HAP-1 (cell line): ENCODE measurements at regions not wholly inside any gene's neighbourhood (a gene's known extent, or its start where the extent isn't known, plus 50 kb on each side); places are given as distances from the start of the nearest gene placed in this dataset.

Experiments used
- DNase-seq, 2 experiments: peaks; one replicate each; pipeline ENCODE4 v3.0.0-alpha.2; 2016 to 2020; ENCODE audit warnings: low spot score in 2 of 2
- H3K27me3 ChIP-seq: fragments of 250-450 bp; sonication (Bioruptor Pico); 2 replicates; pipeline ENCODE4 v1.5.1; 2020; ENCODE audit warnings: low read depth, mild to moderate bottlenecking, moderate library complexity
- H3K36me3 ChIP-seq: fragments of 250-450 bp; sonication (Bioruptor Pico); replicated peaks from 2 replicates; pipeline ENCODE4 v1.5.1; 2020; ENCODE audit warnings: mild to moderate bottlenecking
- H3K4me1 ChIP-seq: fragments of 250-450 bp; sonication (Bioruptor Pico); 2 replicates; pipeline ENCODE4 v1.5.1; 2020; ENCODE audit warnings: mild to moderate bottlenecking
- H3K4me3 ChIP-seq: fragments of 250-450 bp; sonication (Bioruptor Pico); 2 replicates; pipeline ENCODE4 v1.5.1; 2020; ENCODE audit warnings: mild to moderate bottlenecking, moderate library complexity
- H3K9me3 ChIP-seq: fragments of 250-450 bp; sonication (Bioruptor Pico); 2 replicates; pipeline ENCODE4 v1.5.1; 2020; ENCODE audit warnings: mild to moderate bottlenecking, moderate library complexity
- in situ Hi-C: fragments of 300-500 bp; cut with MboI; formaldehyde crosslinking; loops from 3 replicates; pipeline ENCODE4 v1.14.3; 2020; ENCODE audit warnings: low sequenced_read_pairs, inconsistent platforms, mixed read lengths

DNA sequence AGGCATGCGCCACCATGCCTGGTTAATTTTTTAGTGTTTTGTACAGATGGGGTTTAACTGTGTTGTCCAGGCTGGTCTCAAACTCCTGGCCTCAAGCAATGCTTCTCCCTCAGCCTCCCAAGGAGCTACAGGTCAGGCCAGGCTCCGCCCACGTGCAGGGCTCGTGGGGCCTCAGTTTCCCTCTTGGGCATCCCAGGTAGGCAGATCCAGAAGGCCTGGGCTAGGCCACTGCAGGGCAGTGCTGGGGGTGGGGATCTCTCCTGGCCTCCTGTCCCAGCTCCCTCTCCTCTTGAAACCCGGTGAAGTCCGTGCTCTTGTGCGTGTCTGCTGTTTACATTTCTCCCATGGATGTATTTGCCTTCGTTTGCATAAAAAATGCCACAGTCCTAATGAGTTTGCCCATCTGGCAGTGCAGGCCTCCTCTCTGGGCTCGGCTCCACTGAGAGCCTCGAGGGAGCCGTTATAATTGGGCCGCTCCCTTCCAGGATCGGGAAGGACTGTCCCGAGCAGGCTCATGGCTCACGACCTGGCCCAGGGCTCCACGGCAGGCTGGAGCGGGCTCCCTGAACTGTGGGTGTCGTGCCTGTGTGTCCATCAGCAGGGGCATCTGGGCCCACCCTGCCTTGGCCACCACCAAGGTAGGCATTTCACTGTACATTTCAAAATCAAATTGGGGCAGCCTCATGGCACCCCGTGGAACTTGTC lies 52.6 kb upstream of the RUFY1 start:
- no peaks in the 10 kb centered on the region for H3K27me3 ChIP-seq
- in situ Hi-C loops: loop anchor here (5.0 kb wide), 1 partner anchor 330 kb away; no protein-coding TSS in a partner anchor

DNA sequence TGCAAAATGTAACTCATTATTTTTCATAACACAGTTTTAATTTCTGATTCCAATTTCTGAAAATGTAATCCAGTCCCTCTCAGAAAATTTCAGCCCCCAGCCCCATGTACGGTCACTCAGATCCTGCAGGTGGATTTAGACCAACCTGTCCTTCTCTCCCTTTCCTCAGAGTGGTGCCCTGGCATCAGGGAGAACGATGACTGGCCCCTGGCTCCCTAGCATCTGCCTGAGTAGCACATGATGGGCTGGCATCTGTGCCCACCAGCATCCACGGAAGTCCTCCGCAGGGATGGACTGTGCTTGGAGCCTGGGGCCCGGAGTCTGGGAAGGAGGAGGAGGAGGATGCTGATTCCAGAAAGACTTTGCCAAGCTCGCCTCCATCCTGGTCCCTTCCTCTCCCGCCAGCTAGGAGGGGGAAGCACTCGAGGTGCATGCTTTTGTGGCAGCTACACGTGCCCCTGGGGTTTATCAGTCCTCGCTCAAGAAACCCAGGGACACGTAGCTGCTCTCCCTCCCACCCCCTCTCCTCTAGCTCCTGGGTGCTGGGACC lies 54.4 kb upstream of the RUFY1 start:
- Histone ChIP-seq H3K36me3 (no peaks in the 10 kb centered on the region), H3K4me3 (no peak overlapping the region), H3K9me3 (peaks cover 3% of the 10 kb centered on the region; the same call in 1 of the 2 replicates), H3K4me1 (no peaks in the 10 kb centered on the region), H3K27me3 (no peaks in the 10 kb centered on the region)
- DNase-seq: no peak
- in situ Hi-C loops: loop anchor here (5.0 kb wide), 1 partner anchor 329 kb away; no protein-coding TSS in a partner anchor

More for the DNA sequence above, 52.6 kb upstream of the RUFY1 start:
- Histone ChIP-seq H3K9me3 (no peaks in the 10 kb centered on the region), H3K36me3 (no peaks in the 10 kb centered on the region), H3K4me3 (no peak overlapping the region), H3K4me1 (no peaks in the 10 kb centered on the region)
- peak in 1 of 2 experiments; percentile 34 for DNase-seq

DNA sequence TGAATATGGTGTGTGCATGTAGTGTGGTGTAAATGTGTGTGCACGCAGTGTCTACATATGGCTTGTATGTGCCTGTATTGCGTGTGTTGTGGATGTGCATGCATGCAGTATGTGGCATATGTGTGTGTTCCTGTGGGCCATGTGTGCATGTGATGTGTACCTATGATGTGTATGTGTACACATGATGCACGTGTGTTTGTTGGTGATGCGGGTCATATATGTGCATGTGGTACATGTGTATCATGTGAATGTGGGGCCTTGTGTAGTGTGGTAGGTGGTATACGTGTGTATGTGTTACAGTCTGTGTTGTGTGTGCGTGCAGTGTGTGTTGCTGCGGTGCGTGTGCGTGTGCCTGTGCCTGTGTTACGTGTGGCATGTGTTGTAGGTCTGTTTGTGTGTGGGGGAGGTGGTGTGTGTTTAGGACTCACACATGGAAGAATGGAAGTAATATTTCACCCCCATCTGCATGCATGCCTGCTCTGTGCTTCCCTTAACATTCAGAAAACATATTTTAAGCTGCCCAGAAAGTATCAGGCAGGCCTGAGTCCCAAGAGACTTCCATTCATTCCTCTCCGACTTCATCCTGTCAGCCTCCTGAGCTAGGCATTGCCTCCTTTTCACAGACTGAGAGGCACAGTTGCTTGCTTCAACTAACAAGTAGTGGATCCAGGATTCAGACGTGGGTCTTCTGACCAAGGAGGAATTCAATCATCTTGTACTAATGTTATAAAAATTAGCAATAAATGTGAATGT lies 55.4 kb upstream of the RUFY1 start:
- H3K36me3 ChIP-seq: no peaks in the 10 kb centered on the region
- peaks cover 4% of the 10 kb centered on the region; the same call in 1 of the 2 replicates for H3K9me3 ChIP-seq
- no peaks in the 10 kb centered on the region for H3K4me1 ChIP-seq
- in situ Hi-C loops: loop anchor here (5.0 kb wide), 1 partner anchor 328 kb away; no protein-coding TSS in a partner anchor
- no peak overlapping the region for H3K4me3 ChIP-seq
- no peaks in the 10 kb centered on the region for H3K27me3 ChIP-seq
- no peak for DNase-seq

DNA sequence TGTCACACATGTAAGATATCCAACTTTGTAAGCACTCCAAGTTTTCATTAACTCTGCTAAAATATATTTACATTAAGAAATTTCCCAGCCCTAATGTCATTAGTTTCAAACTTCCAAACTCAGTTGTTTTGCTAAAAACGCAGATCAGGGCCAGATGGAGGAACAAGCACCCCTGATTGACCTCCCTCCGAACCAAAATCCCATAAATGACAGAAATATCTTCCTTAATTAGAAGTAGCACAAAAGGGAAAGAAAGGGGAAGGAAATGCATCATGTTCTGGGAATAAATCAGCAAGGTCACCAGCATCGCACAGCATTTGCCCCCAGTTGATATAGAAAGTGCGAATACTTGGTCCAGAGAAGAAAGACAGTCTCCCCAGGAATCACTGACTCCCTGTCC lies 61.4 kb upstream of the RUFY1 start:
- Histone ChIP-seq H3K4me1 (no peaks in the 10 kb centered on the region), H3K27me3 (no peaks in the 10 kb centered on the region), H3K9me3 (peaks cover 4% of the 10 kb centered on the region; the same call in 1 of the 2 replicates), H3K4me3 (no peak overlapping the region), H3K36me3 (no peaks in the 10 kb centered on the region)
- in situ Hi-C loops: loop anchor here (10.0 kb wide), 1 partner anchor 304 kb away; no protein-coding TSS in a partner anchor
- no peak for DNase-seq

DNA sequence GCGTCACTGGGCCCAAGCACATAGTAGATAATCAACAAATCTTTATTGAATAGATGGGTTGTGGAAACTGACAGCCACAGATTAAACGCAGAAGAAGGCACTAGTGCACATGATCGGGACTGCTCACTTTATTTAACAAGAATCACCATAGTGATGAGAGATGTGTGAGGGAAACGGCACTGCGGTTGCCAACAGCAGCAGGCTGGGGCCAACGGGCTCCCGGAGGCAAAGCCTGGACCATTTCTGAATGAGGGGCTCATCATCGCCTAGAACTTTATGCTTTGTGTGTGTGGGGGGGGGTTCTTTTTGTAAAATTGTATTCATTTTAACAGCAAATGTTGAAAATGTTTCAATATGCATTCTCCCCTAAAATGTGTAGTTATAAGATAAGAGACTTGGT lies 61.9 kb upstream of the RUFY1 start:
- no peaks in the 10 kb centered on the region for H3K27me3 ChIP-seq
- in situ Hi-C loops: loop anchor here (10.0 kb wide), 1 partner anchor 304 kb away; no protein-coding TSS in a partner anchor
- no peak for DNase-seq

DNA sequence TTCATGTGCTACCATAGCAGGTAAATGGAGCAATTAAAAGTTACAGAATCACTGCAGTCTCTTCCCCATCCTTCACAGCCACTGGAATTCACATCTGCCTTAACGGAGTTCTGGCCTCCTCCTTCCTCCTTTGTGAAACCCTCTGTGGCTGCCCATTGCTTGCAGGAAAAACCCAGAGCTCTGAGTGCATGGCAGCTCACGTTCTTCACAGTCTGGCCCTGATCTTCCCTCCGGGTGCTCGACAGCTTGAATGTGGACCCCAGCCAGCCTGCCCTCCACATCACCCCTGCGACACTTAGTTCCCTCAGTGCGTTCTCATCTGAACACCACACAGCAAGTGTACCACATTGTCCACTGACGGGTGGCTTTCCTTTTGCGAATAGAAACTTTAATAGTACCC lies 63.2 kb upstream of the RUFY1 start:
- peaks cover 4% of the 10 kb centered on the region; the same call in 1 of the 2 replicates for H3K9me3 ChIP-seq
- no peaks in the 10 kb centered on the region for H3K36me3 ChIP-seq
- in situ Hi-C loops: loop anchor here (10.0 kb wide), 1 partner anchor 302 kb away; no protein-coding TSS in a partner anchor
- DNase-seq: no peak
- no peaks in the 10 kb centered on the region for H3K4me1 ChIP-seq
- no peak overlapping the region for H3K4me3 ChIP-seq
- no peaks in the 10 kb centered on the region for H3K27me3 ChIP-seq

More for the DNA sequence above, 61.9 kb upstream of the RUFY1 start:
- H3K9me3 ChIP-seq: peaks cover 4% of the 10 kb centered on the region; the same call in 1 of the 2 replicates
- no peaks in the 10 kb centered on the region for H3K4me1 ChIP-seq
- H3K4me3 ChIP-seq: no peak overlapping the region
- H3K36me3 ChIP-seq: no peaks in the 10 kb centered on the region

DNA sequence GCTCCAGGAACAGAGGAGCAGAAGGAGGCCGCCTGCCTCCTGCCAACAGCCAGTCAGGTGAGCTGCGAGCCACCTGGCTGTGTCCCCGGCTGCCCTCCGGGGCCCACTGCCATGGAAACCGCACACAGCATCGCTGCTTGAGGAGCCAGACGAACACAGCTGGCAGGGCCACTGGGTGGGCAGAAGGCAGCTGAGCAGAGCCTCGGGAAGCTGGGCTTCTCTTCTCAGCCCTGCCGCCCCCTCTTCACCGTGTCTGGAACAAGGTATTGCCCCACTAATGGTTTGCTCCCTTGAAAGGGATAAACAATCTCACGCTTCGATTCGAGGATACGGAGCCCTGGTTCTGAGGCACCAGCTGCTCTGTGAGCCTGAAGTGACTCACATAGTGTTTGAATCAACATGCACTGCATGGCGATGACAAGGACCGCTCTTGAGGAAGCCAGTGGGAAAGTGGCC lies 63.7 kb upstream of the RUFY1 start:
- in situ Hi-C loops: loop anchor here (10.0 kb wide), 1 partner anchor 302 kb away; no protein-coding TSS in a partner anchor
- no peak for DNase-seq

DNA sequence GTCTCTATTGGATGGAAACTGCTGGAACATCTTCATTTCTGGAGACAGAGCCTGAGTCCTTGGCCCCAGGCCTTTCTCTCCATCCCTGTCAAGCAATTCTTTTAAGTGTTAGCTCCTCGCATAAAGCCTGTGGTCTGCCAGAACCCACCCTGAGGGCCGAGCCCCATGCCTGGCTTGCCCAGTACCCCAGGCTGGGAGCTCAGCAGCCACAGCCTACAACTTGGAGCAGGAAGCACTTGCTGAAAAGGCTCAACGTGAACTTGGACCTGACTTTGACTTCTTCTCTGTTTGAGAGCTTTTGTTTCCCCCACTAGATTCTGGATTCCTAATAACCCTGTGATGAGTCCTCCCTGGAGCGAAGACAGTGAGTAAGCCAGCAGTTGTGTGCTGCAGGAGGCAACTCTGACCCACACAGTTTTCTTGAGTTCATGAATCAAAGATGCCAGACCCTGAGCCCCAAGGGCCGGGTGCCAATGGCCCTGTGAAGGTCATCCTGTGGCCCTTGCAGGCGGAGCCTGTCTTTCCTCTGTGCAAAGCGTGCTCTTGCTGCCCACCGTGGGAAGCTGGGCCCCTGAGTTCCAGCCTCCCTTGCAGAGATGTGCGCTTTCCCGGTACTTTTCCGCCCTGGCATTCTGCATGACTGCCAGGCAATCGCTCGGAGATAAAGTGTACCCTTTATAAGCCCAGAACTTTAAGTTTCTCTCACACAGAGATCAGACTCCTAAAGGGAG lies 64.3 kb upstream of the RUFY1 start:
- no peaks in the 10 kb centered on the region for H3K4me1 ChIP-seq
- no peak for DNase-seq
- H3K27me3 ChIP-seq: no peaks in the 10 kb centered on the region
- H3K36me3 ChIP-seq: no peaks in the 10 kb centered on the region
- H3K9me3 ChIP-seq: peaks cover 1% of the 10 kb centered on the region; the same call in 1 of the 2 replicates
- in situ Hi-C loops: loop anchor here (10.0 kb wide), 1 partner anchor 301 kb away; no protein-coding TSS in a partner anchor
- no peak overlapping the region for H3K4me3 ChIP-seq

More for the DNA sequence above, 63.7 kb upstream of the RUFY1 start:
- H3K36me3 ChIP-seq: no peaks in the 10 kb centered on the region
- H3K4me1 ChIP-seq: no peaks in the 10 kb centered on the region
- H3K9me3 ChIP-seq: peaks cover 4% of the 10 kb centered on the region; the same call in 1 of the 2 replicates
- no peak overlapping the region for H3K4me3 ChIP-seq
- H3K27me3 ChIP-seq: no peaks in the 10 kb centered on the region

DNA sequence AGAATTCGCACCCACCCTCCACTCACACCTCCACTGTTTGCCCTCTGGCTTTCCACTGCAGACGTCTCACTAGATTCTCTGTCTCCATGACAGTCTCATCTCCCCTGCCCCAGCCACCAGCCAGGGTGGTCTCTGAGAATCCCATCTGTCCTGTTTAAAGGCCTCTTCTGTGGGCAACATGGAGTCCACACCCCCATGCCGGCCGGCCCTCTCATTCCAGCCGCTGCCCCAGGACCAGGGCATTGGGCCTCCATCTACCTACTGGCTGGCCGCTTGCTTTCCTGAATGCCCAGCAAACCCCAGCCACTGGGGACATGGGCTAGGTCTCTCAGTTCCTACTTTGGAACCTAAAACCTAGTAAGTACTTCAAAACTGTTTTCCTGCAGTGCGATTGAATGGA lies 65.6 kb upstream of the RUFY1 start:
- Histone ChIP-seq H3K4me1 (no peaks in the 10 kb centered on the region), H3K36me3 (no peaks in the 10 kb centered on the region), H3K27me3 (no peaks in the 10 kb centered on the region), H3K9me3 (no peaks in the 10 kb centered on the region), H3K4me3 (no peak overlapping the region)
- DNase-seq: no peak
- in situ Hi-C loops: loop anchor here (10.0 kb wide), 1 partner anchor 300 kb away; no protein-coding TSS in a partner anchor

DNA sequence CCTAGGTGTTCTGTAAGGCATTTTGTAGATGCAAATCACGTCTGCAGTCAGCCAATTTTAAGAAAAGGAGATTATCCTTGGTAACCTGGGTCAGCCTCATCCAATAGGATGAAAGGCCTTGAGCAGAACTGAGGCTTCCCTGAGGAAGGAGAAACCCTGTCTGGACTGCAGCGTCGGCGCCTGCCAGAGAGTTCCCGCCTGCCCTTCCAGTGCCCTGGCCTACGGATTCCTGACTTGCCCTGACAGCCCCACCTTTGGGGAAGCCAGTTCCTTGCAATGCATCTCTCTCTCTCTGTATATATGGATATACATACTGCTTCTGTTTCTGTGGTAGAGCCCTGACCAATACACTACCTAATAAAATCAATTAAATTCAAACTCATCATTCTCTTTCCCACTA lies 66.2 kb upstream of the RUFY1 start:
- no peak for DNase-seq
- Histone ChIP-seq H3K9me3 (no peaks in the 10 kb centered on the region), H3K4me3 (no peak overlapping the region), H3K4me1 (no peaks in the 10 kb centered on the region), H3K36me3 (no peaks in the 10 kb centered on the region), H3K27me3 (no peaks in the 10 kb centered on the region)
- in situ Hi-C loops: loop anchor here (10.0 kb wide), 1 partner anchor 299 kb away; no protein-coding TSS in a partner anchor

DNA sequence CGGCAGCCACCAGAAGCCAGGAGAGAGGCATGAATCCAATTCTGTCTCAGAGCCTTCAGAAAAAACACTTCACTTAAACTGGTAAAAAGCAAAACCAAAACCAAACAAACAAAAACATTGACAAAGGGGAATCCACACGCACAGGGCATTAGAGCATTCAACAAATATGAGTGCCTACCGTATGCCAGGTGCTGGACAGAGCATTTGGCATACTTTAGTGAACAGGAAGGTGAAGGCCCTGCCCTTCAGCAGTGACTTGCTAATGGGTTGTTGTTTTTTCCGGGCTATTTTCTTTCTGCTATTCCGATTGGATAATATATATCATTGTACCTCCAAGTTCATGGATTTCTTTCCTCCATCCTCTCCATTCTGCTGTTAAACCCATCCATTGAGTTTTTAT lies 71.7 kb upstream of the RUFY1 start:
- in situ Hi-C loops: no loop called here
- no peaks in the 10 kb centered on the region for H3K4me1 ChIP-seq
- no peaks in the 10 kb centered on the region for H3K27me3 ChIP-seq
- H3K4me3 ChIP-seq: no peak overlapping the region
- H3K9me3 ChIP-seq: no peaks in the 10 kb centered on the region
- DNase-seq: no peak
- no peaks in the 10 kb centered on the region for H3K36me3 ChIP-seq

DNA sequence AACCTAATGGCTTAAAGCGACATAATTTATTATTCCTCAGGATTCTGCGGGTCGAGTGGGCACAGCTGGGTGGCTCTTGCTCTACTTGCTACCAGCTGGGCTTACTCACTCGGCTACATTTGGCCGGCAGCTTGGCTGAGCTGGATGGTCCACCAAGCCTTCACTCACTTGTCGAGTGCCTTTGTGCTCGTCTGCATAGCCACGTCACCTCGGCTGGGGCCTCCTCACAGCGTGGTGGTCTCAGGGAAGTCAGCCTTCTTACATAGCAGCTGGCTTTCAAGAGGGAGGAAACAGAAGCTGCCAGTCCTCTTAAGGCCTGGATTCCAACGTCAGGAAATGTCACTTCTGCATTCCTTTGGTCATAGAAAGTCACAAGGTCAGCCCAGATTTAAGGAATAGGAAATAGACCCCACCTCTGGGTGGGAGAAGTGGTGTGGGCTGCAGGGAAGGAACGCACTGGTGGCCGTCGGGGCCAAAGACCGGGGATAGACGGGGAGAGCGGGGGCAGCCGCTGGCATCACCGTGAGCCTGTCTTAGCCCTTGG lies 75.1 kb upstream of the RUFY1 start:
- no peaks in the 10 kb centered on the region for H3K9me3 ChIP-seq
- H3K36me3 ChIP-seq: no peaks in the 10 kb centered on the region
- H3K4me3 ChIP-seq: no peak overlapping the region
- H3K4me1 ChIP-seq: no peaks in the 10 kb centered on the region
- no peaks in the 10 kb centered on the region for H3K27me3 ChIP-seq
- no peak for DNase-seq
- in situ Hi-C loops: no loop called here

DNA sequence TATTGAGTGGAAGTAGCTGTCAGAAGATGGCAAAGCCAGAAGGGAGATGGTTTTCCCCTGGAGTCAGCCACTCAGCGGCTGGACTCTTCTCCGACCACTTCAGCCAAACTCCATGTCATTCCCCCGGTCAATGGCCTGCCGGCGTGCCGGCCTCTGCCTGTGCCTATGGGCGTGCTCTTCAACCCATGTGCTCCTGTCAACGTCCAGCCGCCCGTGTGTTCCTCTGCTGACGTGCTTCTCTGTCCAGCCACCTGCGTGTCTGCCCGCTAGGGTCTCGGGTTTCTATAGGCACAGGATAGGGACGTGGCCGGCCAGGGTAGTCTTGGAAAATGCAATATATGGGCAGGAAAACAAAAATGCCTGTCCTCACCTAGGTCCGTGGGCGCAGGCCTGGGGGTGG lies 77.7 kb upstream of the RUFY1 start:
- Histone ChIP-seq H3K9me3 (no peaks in the 10 kb centered on the region), H3K27me3 (no peaks in the 10 kb centered on the region), H3K36me3 (no peaks in the 10 kb centered on the region), H3K4me3 (no peak overlapping the region), H3K4me1 (no peaks in the 10 kb centered on the region)
- DNase-seq: no peak
- in situ Hi-C loops: no loop called here
